ENCODE measurements at regions not wholly inside any gene's neighbourhood (a gene's known extent, or its start where the extent isn't known, plus 50 kb on each side); places are given as distances from the start of the nearest gene placed in this dataset.
A peak's percentile ranks its signal among the peaks of the same experiment; 100 is the strongest.

- H3K4me3 ChIP-seq (replicated peaks in 1 of 2; ENCODE audit: low read depth in 2 of 2, low read length in 2 of 2), result no peak overlapping the region
- TF ChIP-seq, protein P1, sequence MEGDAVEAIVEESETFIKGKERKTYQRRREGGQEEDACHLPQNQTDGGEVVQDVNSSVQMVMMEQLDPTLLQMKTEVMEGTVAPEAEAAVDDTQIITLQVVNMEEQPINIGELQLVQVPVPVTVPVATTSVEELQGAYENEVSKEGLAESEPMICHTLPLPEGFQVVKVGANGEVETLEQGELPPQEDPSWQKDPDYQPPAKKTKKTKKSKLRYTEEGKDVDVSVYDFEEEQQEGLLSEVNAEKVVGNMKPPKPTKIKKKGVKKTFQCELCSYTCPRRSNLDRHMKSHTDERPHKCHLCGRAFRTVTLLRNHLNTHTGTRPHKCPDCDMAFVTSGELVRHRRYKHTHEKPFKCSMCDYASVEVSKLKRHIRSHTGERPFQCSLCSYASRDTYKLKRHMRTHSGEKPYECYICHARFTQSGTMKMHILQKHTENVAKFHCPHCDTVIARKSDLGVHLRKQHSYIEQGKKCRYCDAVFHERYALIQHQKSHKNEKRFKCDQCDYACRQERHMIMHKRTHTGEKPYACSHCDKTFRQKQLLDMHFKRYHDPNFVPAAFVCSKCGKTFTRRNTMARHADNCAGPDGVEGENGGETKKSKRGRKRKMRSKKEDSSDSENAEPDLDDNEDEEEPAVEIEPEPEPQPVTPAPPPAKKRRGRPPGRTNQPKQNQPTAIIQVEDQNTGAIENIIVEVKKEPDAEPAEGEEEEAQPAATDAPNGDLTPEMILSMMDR (IDR thresholded peaks at IDR 0.05; ENCODE audit: low read depth, low read length), result no peak
- peak; percentile 34 to 47 for DNase-seq (ENCODE audit: low read depth in 2 of 2)
Measured at GRCh38 chr4:38210396-38211114, 250.4 kb downstream of the PTTG2 start.

DNA sequence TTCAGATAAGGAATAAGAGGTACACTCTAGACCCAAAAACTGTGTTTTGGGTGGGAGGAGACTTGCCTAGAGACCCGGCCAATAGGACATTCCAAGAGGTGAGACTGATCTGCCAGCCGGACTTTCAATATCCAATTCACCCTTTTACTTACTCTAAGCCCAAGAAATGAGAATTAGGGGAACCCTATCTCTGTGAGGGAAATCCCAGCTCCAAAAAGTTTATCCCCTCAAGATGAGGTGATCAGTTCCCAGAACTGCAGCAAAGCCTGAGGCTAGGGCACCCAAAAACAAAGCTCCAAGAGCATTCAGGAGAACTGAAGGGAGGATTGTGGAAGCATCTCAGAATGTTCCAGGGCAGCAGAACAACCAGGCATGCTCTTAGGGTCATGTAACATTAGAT is 251.7 kb downstream of the PTTG2 start:
- no peak overlapping the region for H3K4me3 ChIP-seq (replicated peaks in 1 of 2; ENCODE audit: low read depth in 2 of 2, low read length in 2 of 2)
- no peak for DNase-seq (ENCODE audit: low read depth in 2 of 2)
- TF ChIP-seq, protein P1 (IDR thresholded peaks at IDR 0.05; ENCODE audit: low read depth, low read length), result no peak

DNA sequence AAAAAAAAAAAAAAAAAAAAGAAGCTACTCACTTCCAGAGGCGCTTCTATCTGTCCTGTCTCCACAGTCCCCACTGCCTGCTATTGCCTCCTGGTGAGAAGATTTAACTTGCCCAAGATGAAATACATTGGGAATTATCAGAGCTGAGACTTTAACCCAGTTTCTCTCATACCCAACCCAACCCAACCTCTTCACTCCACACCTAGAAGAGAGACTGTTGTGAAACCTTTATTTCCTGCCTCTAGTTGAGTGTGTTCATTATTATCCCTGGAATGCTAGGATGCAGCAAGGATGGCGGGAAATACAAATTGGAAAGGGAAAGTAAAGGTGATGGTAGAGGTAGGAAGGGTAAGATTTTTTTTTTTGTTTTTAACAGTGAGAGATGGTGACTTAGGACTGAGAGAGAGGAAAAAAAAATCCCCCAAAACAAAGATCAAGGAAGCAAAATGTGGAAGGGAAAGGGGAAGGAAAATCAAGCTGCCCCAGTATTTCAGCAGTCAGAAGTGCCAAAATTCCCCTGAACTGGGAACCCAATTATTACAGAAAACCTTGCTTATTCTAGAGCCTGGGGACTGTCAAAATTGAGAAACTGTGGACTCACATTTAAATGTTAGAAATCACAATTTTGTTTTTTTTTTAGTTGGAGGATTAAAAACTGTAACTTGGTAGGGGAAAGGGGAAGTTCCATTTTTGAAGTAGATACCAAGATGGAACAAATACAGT is 253.0 kb downstream of the PTTG2 start:
- no peak for DNase-seq (ENCODE audit: low read depth in 2 of 2)
- TF ChIP-seq, protein P1 (IDR thresholded peaks at IDR 0.05; ENCODE audit: low read depth, low read length), result no peak
- no peak overlapping the region for H3K4me3 ChIP-seq (replicated peaks in 1 of 2; ENCODE audit: low read depth in 2 of 2, low read length in 2 of 2)

- TF ChIP-seq, protein P1 (IDR thresholded peaks at IDR 0.05; ENCODE audit: low read depth, low read length), result no peak
- no peak overlapping the region for H3K4me3 ChIP-seq (replicated peaks in 1 of 2; ENCODE audit: low read depth in 2 of 2, low read length in 2 of 2)
- DNase-seq (ENCODE audit: low read depth in 2 of 2), result no peak
Measured at GRCh38 chr4:38222892-38223291, 262.7 kb downstream of the PTTG2 start.

DNA sequence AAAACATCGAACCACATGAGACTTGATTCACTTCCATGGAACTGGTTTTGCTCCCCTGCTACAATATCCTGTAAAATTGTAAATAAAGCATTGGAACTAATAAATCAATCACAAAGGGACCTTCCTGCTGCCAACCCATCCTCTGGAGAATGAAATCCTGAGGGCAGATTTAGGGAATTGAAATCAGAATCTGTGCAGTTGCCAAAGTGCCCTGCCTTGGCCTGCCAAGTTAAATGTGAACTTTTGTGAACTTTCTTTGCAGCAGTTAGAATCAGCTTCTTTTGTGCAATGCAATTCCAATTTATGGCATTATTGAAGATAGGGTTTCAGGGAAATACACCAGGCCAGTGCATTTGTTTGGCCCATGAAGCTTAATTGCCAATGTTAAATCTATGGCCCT is 263.1 kb downstream of the PTTG2 start:
- DNase-seq (ENCODE audit: low read depth in 2 of 2), result peak in 1 of 2 donors; percentile 18
- H3K4me3 ChIP-seq (replicated peaks in 1 of 2; ENCODE audit: low read depth in 2 of 2, low read length in 2 of 2), result no peak overlapping the region
- TF ChIP-seq, protein P1 (IDR thresholded peaks at IDR 0.05; ENCODE audit: low read depth, low read length), result no peak

- H3K4me3 ChIP-seq (replicated peaks in 1 of 2; ENCODE audit: low read depth in 2 of 2, low read length in 2 of 2), result no peak overlapping the region
- TF ChIP-seq, protein P1 (IDR thresholded peaks at IDR 0.05; ENCODE audit: low read depth, low read length), result no peak
- no peak for DNase-seq (ENCODE audit: low read depth in 2 of 2)
Measured at GRCh38 chr4:38223782-38224236, 263.6 kb downstream of the PTTG2 start.

All from cardiac fibroblast (primary cell).